ENCODE measurements at regions not wholly inside any gene's neighbourhood (a gene's known extent, or its start where the extent isn't known, plus 50 kb on each side); places are given as distances from the start of the nearest gene placed in this dataset.

- Histone ChIP-seq H3K27ac (ENCODE audit: insufficient read length, low read depth, low read length) (no peak overlapping the region), H2AFZ (ENCODE audit: low read length) (no peak overlapping the region), H4K20me1 (ENCODE audit: control insufficient read depth, insufficient read depth, insufficient read length) (no peaks in the 10 kb centered on the region), H3K18ac (ENCODE audit: insufficient read length, low read depth, low read length) (no peak overlapping the region), H3K56ac (ENCODE audit: insufficient read length, low read depth, low read length) (no peak overlapping the region), H3K9ac (ENCODE audit: extremely low read depth, insufficient read length, low read length) (no peak overlapping the region), H3K4ac (ENCODE audit: low read depth, low read length) (no peak overlapping the region), H2BK5ac (ENCODE audit: insufficient read length, low read length) (no peak overlapping the region), H3K79me2 (ENCODE audit: insufficient read depth, low read length) (no peaks in the 10 kb centered on the region), H2BK12ac (ENCODE audit: insufficient read length, low read depth, low read length) (no peak overlapping the region), H4K5ac (ENCODE audit: insufficient read length, low read depth, low read length) (no peak overlapping the region), H3K79me1 (ENCODE audit: insufficient read depth, low read depth, low read length, poor library complexity, severe bottlenecking) (no peaks in the 10 kb centered on the region), H3K23me2 (ENCODE audit: insufficient read length, low read depth, low read length, poor library complexity, severe bottlenecking) (no peaks in the 10 kb centered on the region), H3K4me1 (ENCODE audit: insufficient read depth, low read length) (no peaks in the 10 kb centered on the region), H4K91ac (ENCODE audit: insufficient read length, low read depth, low read length) (no peak overlapping the region), H2BK120ac (ENCODE audit: low read depth, low read length, poor library complexity, severe bottlenecking) (no peak overlapping the region), H3K14ac (ENCODE audit: insufficient read depth, low read length) (no peak overlapping the region), H2AK5ac (ENCODE audit: insufficient read length, low read length) (no peak overlapping the region), H2BK20ac (ENCODE audit: low read depth, low read length, poor library complexity, severe bottlenecking) (no peak overlapping the region), H3K23ac (ENCODE audit: insufficient read length, low read depth, low read length) (no peak overlapping the region), H3K27me3 (ENCODE audit: insufficient read depth, low read length) (no peaks in the 10 kb centered on the region), H2BK15ac (ENCODE audit: low read depth, low read length) (no peak overlapping the region), H3K4me2 (ENCODE audit: insufficient read depth, insufficient read length, low read length) (no peak overlapping the region), H3K9me3 (ENCODE audit: control insufficient read depth, low read depth, low read length) (no peaks in the 10 kb centered on the region), H3T11ph (ENCODE audit: low read length) (no peak overlapping the region), H4K8ac (replicated peaks; ENCODE audit: insufficient read length, low read depth, low read length) (no peak overlapping the region)
- Mint-ChIP-seq H3K4me3 (no peak overlapping the region), H3K27ac (no peak overlapping the region), H3K27me3 (ENCODE audit: low read depth) (peaks cover 7% of the 10 kb centered on the region), H3K4me1 (peaks cover 6 to 13% of the 10 kb centered on the region in 2 experiments), H3K36me3 (ENCODE audit: insufficient read depth in 1 of 3, low read depth in 3 of 3) (no peaks in the 10 kb centered on the region; a peak in 1 of 7 replicates), H3K9me3 (no peaks in the 10 kb centered on the region; a peak in 1 of 5 replicates)
- WGBS (ENCODE audit: extremely low coverage, insufficient read length, low lambda C conversion rate): no CpG with 5 or more reads among the region's 4 CpGs
- no peak for TF ChIP-seq CTCF (conservative IDR thresholded peaks at IDR 0.05)
- DNase-seq: no peak
Measured at GRCh38 chr15:68501259-68501591, 69.3 kb upstream of the ITGA11 start.

All from H9 (cell line).